GM10248 (cell line): ENCODE measurements at regions not wholly inside any gene's neighbourhood (a gene's known extent, or its start where the extent isn't known, plus 50 kb on each side); places are given as distances from the start of the nearest gene placed in this dataset.
"Not testable (repeated sequence)": the region's sequence is repeated elsewhere in the genome, so short reads cannot be mapped to it uniquely, and the experiment has no call there.

Experiments used
- CTCF ChIA-PET: fragments of 300-600 bp; sonication (Branson Sonifier 250); formaldehyde crosslinking; extraction: SDS; loops from one replicate; lab custom pipeline; 2021; ENCODE audit warnings: antibody characterized with exemption; lab: Yijun Ruan, JAX
- POLR2A ChIA-PET: fragments of 350-650 bp; sonication (Branson Sonifier 250); formaldehyde crosslinking; extraction: SDS; loops from one replicate; lab custom pipeline; 2020; ENCODE audit warnings: antibody characterized with exemption; lab: Yijun Ruan, JAX
- DNase-seq: peaks from one replicate; pipeline ENCODE4 v3.0.0; 2012; ENCODE audit errors: extremely low spot score
- TF ChIP-seq, protein P1 (sequence below): IDR thresholded peaks from 2 replicates; pipeline ENCODE4 v1.5.1; 2012; ENCODE audit warnings: mild to moderate bottlenecking, low read depth; ENCODE audit errors: extremely low read depth, missing control alignments, control extremely low read depth

DNA sequence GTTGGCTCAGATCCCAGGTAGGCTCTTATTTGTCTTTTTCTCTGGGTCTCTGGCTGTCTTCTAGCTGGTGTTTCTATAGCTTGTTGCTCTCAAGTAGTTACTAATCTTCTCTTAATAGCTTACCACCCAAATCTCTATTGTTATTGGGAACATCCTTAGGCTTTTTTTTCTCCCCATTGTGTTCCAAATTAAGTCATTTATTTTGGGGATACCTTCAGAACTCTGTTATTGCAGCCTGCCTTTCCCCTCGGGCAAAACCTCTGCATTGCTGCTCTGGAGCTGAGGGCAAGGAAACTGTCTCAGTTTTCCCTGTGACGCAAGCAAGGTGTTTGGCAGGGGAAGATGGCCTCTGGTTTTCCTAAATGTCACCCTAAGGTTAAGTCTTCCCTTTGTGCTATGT, 113.3 kb upstream of the XIST start:
- no peak for DNase-seq
- ChIA-PET POLR2A (no interaction called here), CTCF (no interaction called here)
- TF ChIP-seq, protein P1, sequence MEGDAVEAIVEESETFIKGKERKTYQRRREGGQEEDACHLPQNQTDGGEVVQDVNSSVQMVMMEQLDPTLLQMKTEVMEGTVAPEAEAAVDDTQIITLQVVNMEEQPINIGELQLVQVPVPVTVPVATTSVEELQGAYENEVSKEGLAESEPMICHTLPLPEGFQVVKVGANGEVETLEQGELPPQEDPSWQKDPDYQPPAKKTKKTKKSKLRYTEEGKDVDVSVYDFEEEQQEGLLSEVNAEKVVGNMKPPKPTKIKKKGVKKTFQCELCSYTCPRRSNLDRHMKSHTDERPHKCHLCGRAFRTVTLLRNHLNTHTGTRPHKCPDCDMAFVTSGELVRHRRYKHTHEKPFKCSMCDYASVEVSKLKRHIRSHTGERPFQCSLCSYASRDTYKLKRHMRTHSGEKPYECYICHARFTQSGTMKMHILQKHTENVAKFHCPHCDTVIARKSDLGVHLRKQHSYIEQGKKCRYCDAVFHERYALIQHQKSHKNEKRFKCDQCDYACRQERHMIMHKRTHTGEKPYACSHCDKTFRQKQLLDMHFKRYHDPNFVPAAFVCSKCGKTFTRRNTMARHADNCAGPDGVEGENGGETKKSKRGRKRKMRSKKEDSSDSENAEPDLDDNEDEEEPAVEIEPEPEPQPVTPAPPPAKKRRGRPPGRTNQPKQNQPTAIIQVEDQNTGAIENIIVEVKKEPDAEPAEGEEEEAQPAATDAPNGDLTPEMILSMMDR, result no peak

GRCh38 chrX:73964579-73964978, 112.1 kb upstream of the XIST start:
- no peak for DNase-seq
- ChIA-PET CTCF (interaction anchor here (0.5 kb wide), 1 partner anchor 576 kb away, joined by 3 read pairs; no protein-coding TSS in a partner anchor), POLR2A (no interaction called here)
- TF ChIP-seq, protein P1, result no peak

GRCh38 chrX:73963682-73964081, 111.2 kb upstream of the XIST start:
- CTCF ChIA-PET, result no interaction called here
- TF ChIP-seq, protein P1, result no peak
- POLR2A ChIA-PET, result no interaction called here
- no peak for DNase-seq

GRCh38 chrX:73962948-73963347, 110.4 kb upstream of the XIST start:
- DNase-seq, result no peak
- POLR2A ChIA-PET, result no interaction called here
- CTCF ChIA-PET, result no interaction called here
- TF ChIP-seq, protein P1, result no peak

DNA sequence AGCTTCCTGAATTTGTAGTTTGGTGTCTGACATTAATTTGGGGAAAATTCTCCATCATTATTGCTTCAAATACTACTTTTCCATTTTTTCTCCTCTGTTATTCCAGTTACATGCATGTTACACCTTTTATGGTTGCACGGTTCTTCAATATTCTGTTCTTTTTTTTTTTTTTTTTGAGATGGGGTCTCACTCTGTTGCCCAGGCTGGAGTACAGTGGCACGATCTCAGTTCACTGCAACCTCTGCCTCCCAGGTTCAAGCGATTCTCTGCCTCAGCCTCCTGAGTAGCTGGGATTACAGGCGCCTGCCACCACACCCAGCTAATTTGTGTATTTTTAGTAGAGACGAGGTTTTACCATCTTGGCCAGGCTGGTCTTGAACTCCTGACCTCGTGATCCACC, 109.4 kb upstream of the XIST start:
- POLR2A ChIA-PET, DNase-seq, CTCF ChIA-PET: not testable (repeated sequence)

- TF ChIP-seq, protein P1, result no peak
- CTCF ChIA-PET, result no interaction called here
- POLR2A ChIA-PET, result no interaction called here
- no peak for DNase-seq
Measured at GRCh38 chrX:73944563-73944908, 92.0 kb upstream of the XIST start.

DNA sequence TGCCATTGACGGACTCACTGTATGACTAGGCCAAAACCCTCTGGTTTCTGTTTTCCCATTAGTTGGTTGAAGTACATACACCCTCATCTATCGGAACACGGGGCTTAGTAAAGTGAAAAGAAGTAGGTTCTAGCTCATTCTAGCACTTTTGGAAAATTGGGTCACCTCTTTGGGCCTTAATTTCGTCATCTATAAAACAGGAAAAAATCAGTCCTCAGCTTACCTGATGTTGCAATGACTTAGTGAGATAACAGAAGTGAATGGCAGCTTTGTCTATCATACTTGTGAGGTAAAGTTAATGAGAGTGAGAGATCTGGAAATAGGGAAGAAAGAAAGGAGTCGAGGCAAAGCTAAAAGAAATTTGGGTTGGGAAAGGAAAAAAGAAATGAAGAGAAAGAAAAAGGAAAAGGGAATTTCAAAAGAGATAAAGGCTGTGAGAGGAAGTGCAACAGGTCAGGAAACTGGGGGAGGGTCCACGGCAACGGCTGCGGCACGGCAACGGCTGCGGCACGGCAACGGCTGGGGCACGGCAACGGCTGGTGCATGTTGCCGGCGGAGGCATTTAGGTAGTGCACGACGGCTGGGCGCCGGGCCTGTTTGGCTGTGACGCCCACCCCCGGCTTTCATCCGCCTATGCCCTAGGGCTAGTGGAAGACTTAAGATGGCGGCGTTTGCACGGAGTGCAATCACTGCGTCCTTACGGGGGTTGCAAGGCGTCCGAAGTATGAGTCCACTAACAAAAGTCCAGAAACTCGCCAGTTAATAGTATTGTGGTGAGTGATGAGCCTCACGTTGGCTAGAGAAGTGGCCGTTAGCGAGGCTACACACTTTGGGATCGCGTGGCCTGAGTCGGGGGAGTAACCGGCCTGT, 91.4 kb upstream of the XIST start:
- DNase-seq, result peak; percentile 88
- TF ChIP-seq, protein P1, result no peak
- POLR2A ChIA-PET, result no interaction called here

More for the DNA sequence above, 91.4 kb upstream of the XIST start:
- CTCF ChIA-PET, result interaction anchor here (0.9 kb wide), 1 partner anchor 71 kb away, joined by 4 read pairs; no protein-coding TSS in a partner anchor
